ENCODE measurements at regions not wholly inside any gene's neighbourhood (a gene's known extent, or its start where the extent isn't known, plus 50 kb on each side); places are given as distances from the start of the nearest gene placed in this dataset.
"Not testable (repeated sequence)": the region's sequence is repeated elsewhere in the genome, so short reads cannot be mapped to it uniquely, and the experiment has no call there.

- H3K27me3 Mint-ChIP-seq (ENCODE audit: low read depth); H3K4me1 Mint-ChIP-seq; ATAC-seq; H3K4me3 Mint-ChIP-seq; H3K36me3 Mint-ChIP-seq; DNase-seq (ENCODE audit: low spot score); H3K27ac Mint-ChIP-seq; CTCF ChIA-PET; H3K9me3 Mint-ChIP-seq; POLR2A ChIA-PET: not testable (repeated sequence)
These were observed 75.2 kb downstream of the PRR15 start for GRCh38 chr7:29638841-29639240.

DNA sequence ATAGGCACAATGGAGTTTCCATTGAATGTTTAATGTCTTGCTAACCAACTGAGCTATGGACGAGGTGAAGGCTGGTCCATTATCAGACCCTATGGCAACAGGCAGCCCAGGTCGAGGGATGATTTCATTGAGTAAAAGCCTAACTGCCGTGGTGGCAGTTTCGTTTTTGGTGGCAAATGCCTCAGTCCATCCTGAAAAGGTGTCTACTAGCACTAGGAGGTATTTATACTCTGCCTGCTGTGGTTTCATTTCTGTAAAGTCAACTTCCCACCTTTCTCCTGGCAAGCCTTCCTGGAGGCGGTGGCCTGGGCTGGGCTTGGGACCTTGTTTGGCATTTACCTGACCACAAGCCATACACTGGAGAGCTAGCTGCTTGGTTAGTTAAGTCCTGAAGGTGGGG is 75.8 kb downstream of the PRR15 start:
- ATAC-seq, result no peak
- H3K27ac Mint-ChIP-seq, result no peak overlapping the region
- H3K9me3 Mint-ChIP-seq, result no peaks in the 10 kb centered on the region
- CTCF ChIA-PET, result interaction anchor here (1.2 to 1.5 kb wide), 2 partner anchors 50 to 281 kb away, joined by 3 to 4 read pairs; no protein-coding TSS in a partner anchor
- peaks cover 10% of the 10 kb centered on the region for H3K4me1 Mint-ChIP-seq
- TF ChIP-seq NR2C2 (CRISPR knock-in tag; IDR thresholded peaks at IDR 0.05) (no peak), ERG (CRISPR knock-in tag; IDR thresholded peaks at IDR 0.05) (no peak), HMGA2 (CRISPR knock-in tag; IDR thresholded peaks at IDR 0.05) (no peak)
- TF ChIP-seq, protein P1, sequence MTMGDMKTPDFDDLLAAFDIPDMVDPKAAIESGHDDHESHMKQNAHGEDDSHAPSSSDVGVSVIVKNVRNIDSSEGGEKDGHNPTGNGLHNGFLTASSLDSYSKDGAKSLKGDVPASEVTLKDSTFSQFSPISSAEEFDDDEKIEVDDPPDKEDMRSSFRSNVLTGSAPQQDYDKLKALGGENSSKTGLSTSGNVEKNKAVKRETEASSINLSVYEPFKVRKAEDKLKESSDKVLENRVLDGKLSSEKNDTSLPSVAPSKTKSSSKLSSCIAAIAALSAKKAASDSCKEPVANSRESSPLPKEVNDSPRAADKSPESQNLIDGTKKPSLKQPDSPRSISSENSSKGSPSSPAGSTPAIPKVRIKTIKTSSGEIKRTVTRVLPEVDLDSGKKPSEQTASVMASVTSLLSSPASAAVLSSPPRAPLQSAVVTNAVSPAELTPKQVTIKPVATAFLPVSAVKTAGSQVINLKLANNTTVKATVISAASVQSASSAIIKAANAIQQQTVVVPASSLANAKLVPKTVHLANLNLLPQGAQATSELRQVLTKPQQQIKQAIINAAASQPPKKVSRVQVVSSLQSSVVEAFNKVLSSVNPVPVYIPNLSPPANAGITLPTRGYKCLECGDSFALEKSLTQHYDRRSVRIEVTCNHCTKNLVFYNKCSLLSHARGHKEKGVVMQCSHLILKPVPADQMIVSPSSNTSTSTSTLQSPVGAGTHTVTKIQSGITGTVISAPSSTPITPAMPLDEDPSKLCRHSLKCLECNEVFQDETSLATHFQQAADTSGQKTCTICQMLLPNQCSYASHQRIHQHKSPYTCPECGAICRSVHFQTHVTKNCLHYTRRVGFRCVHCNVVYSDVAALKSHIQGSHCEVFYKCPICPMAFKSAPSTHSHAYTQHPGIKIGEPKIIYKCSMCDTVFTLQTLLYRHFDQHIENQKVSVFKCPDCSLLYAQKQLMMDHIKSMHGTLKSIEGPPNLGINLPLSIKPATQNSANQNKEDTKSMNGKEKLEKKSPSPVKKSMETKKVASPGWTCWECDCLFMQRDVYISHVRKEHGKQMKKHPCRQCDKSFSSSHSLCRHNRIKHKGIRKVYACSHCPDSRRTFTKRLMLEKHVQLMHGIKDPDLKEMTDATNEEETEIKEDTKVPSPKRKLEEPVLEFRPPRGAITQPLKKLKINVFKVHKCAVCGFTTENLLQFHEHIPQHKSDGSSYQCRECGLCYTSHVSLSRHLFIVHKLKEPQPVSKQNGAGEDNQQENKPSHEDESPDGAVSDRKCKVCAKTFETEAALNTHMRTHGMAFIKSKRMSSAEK (CRISPR knock-in tag; IDR thresholded peaks at IDR 0.05; ENCODE audit: borderline replicate concordance), result no peak
- no peak for DNase-seq (ENCODE audit: low spot score)
- no peaks in the 10 kb centered on the region for H3K27me3 Mint-ChIP-seq (ENCODE audit: low read depth)
- H3K36me3 Mint-ChIP-seq, result no peaks in the 10 kb centered on the region
- POLR2A ChIA-PET, result no interaction called here
- no peak overlapping the region for H3K4me3 Mint-ChIP-seq

- H3K9me3 Mint-ChIP-seq, result no peaks in the 10 kb centered on the region
- no peaks in the 10 kb centered on the region for H3K36me3 Mint-ChIP-seq
- peak; percentile 70 for ATAC-seq
- peaks cover 10% of the 10 kb centered on the region for H3K4me1 Mint-ChIP-seq
- POLR2A ChIA-PET, result no interaction called here
- H3K4me3 Mint-ChIP-seq, result no peak overlapping the region
- H3K27me3 Mint-ChIP-seq (ENCODE audit: low read depth), result no peaks in the 10 kb centered on the region
- CTCF ChIA-PET, result interaction anchor here (1.2 to 1.5 kb wide), 2 partner anchors 51 to 281 kb away, joined by 3 to 4 read pairs; no protein-coding TSS in a partner anchor
- TF ChIP-seq CREM (CRISPR knock-in tag; IDR thresholded peaks at IDR 0.05), result no peak
- TF ChIP-seq ZBTB43 (CRISPR knock-in tag; IDR thresholded peaks at IDR 0.05), result no peak
- no peak for TF ChIP-seq MAX (CRISPR knock-in tag; IDR thresholded peaks at IDR 0.05)
- no peak for TF ChIP-seq RELA (CRISPR knock-in tag; IDR thresholded peaks at IDR 0.05; ENCODE audit: borderline replicate concordance)
- TF ChIP-seq, protein P2, sequence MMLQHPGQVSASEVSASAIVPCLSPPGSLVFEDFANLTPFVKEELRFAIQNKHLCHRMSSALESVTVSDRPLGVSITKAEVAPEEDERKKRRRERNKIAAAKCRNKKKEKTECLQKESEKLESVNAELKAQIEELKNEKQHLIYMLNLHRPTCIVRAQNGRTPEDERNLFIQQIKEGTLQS (CRISPR knock-in tag; conservative IDR thresholded peaks at IDR 0.05), result no peak
- no peak for TF ChIP-seq PRRX2 (CRISPR knock-in tag; IDR thresholded peaks at IDR 0.05)
- TF ChIP-seq, protein P3, sequence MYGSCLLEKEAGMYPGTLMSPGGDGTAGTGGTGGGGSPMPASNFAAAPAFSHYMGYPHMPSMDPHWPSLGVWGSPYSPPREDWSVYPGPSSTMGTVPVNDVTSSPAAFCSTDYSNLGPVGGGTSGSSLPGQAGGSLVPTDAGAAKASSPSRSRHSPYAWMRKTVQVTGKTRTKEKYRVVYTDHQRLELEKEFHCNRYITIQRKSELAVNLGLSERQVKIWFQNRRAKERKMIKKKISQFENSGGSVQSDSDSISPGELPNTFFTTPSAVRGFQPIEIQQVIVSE (CRISPR knock-in tag; IDR thresholded peaks at IDR 0.05; ENCODE audit: borderline replicate concordance), result no peak
- TF ChIP-seq ESRRA (CRISPR knock-in tag; IDR thresholded peaks at IDR 0.05; ENCODE audit: borderline replicate concordance), result no peak
- TF ChIP-seq GRHL2 (CRISPR knock-in tag; IDR thresholded peaks at IDR 0.05; ENCODE audit: insufficient replicate concordance, severe bottlenecking), result no peak
- no peak for TF ChIP-seq TP53 (CRISPR knock-in tag; IDR thresholded peaks at IDR 0.05)
- TF ChIP-seq, protein P4, sequence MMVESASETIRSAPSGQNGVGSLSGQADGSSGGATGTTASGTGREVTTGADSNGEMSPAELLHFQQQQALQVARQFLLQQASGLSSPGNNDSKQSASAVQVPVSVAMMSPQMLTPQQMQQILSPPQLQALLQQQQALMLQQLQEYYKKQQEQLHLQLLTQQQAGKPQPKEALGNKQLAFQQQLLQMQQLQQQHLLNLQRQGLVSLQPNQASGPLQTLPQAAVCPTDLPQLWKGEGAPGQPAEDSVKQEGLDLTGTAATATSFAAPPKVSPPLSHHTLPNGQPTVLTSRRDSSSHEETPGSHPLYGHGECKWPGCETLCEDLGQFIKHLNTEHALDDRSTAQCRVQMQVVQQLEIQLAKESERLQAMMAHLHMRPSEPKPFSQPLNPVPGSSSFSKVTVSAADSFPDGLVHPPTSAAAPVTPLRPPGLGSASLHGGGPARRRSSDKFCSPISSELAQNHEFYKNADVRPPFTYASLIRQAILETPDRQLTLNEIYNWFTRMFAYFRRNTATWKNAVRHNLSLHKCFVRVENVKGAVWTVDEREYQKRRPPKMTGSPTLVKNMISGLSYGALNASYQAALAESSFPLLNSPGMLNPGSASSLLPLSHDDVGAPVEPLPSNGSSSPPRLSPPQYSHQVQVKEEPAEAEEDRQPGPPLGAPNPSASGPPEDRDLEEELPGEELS (CRISPR knock-in tag; IDR thresholded peaks at IDR 0.05), result no peak
- no peak for TF ChIP-seq CBFB (CRISPR knock-in tag; IDR thresholded peaks at IDR 0.05; ENCODE audit: low read depth)
- TF ChIP-seq ERG (CRISPR knock-in tag; IDR thresholded peaks at IDR 0.05), result no peak
- DNase-seq (ENCODE audit: low spot score), result no peak
- no peak overlapping the region for H3K27ac Mint-ChIP-seq
These were observed 76.4 kb downstream of the PRR15 start for GRCh38 chr7:29639886-29640595.
